Natural killer cell treated with Interleukin-12 subunit alpha and Interleukin-12 subunit beta and Interleukin-15 and Interleukin-18, amount 100 ng/mL, for 72 hours (primary cell): ENCODE measurements at regions not wholly inside any gene's neighbourhood (a gene's known extent, or its start where the extent isn't known, plus 50 kb on each side); places are given as distances from the start of the nearest gene placed in this dataset.

Source experiments
- ATAC-seq, 2 donors: fragments of 150-1000 bp; cut with Tn5 transposase in 1 of 2; sonication (Bioruptor Pico), chemical (Tn5 transposase) in 1 of 2; 2 replicates each; pipeline ENCODE4 v1.10.0; 2021
- DNase-seq: peaks from one replicate; pipeline ENCODE4 v3.0.0; 2022; ENCODE audit warnings: low spot score
- H3K27ac Mint-ChIP-seq, 2 donors: 1 replicate in 1 of 2; 2 replicates in 1 of 2; pipeline ENCODE4 v1.8.0; 2022; ENCODE audit warnings: mixed read lengths in 2 of 2, mild to moderate bottlenecking in 1 of 2, moderate library complexity in 1 of 2
- H3K27me3 Mint-ChIP-seq, 2 donors: 1 replicate in 1 of 2; 2 replicates in 1 of 2; pipeline ENCODE4 v1.8.0; 2022; ENCODE audit warnings: mixed read lengths in 2 of 2
- H3K36me3 Mint-ChIP-seq: one replicate; pipeline ENCODE4 v1.8.0; 2022; ENCODE audit warnings: mixed read lengths
- H3K4me1 Mint-ChIP-seq, 2 donors: 1 replicate in 1 of 2; 2 replicates in 1 of 2; pipeline ENCODE4 v1.8.0; 2022; ENCODE audit warnings: low read depth in 2 of 2, mixed read lengths in 2 of 2, mild to moderate bottlenecking in 1 of 2
- H3K4me3 Mint-ChIP-seq: one replicate; pipeline ENCODE4 v1.8.0; 2022; ENCODE audit warnings: mixed read lengths
- H3K9me3 Mint-ChIP-seq: 2 replicates; pipeline ENCODE4 v1.8.0; 2022; ENCODE audit warnings: mixed read lengths

GRCh38 chr20:4081421-4081820, 66.1 kb upstream of the RNF24 start:
- H3K9me3 Mint-ChIP-seq, result no peaks in the 10 kb centered on the region
- peaks cover 12% of the 10 kb centered on the region for H3K36me3 Mint-ChIP-seq
- H3K4me3 Mint-ChIP-seq, result peak overlapping the region; percentile 81
- peaks cover 37 to 51% of the 10 kb centered on the region in 2 donors for H3K4me1 Mint-ChIP-seq
- peaks cover 12 to 15% of the 10 kb centered on the region in 2 donors for H3K27me3 Mint-ChIP-seq
- H3K27ac Mint-ChIP-seq, result peak overlapping the region; percentile 84 to 88
- no peak for ATAC-seq
- no peak for DNase-seq

GRCh38 chr20:4076671-4077070, 61.3 kb upstream of the RNF24 start:
- no peak overlapping the region for H3K27ac Mint-ChIP-seq
- no peak overlapping the region for H3K4me3 Mint-ChIP-seq
- H3K4me1 Mint-ChIP-seq, result peaks cover 7 to 26% of the 10 kb centered on the region in 2 donors
- H3K36me3 Mint-ChIP-seq, result peaks cover 3% of the 10 kb centered on the region
- ATAC-seq (no peak), DNase-seq (no peak)
- H3K27me3 Mint-ChIP-seq, result peaks cover 12 to 23% of the 10 kb centered on the region in 2 donors
- H3K9me3 Mint-ChIP-seq, result no peaks in the 10 kb centered on the region

DNA sequence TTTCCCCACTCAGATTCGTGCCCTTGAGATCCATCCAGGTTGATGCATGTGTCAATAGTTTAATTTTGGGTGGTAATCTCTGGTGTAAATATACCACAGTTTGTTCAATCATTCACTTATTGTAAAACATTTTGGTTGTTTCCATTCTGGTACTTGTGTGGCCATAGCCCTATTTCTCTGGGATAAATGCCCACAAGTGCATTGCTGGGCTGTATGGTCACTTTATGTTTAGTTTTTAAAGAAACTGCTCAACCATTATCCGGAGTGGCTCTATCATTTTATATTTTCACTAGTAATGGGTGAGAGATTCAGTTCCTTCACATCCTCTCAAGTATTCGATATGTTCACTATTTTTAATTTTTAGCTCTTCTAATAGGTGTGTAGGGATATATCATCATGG, 60.7 kb upstream of the RNF24 start:
- Mint-ChIP-seq H3K4me1 (peaks cover 4 to 23% of the 10 kb centered on the region in 2 donors), H3K27ac (no peak overlapping the region), H3K9me3 (no peaks in the 10 kb centered on the region), H3K27me3 (peaks cover 12 to 23% of the 10 kb centered on the region in 2 donors), H3K36me3 (no peaks in the 10 kb centered on the region), H3K4me3 (no peak overlapping the region)
- DNase-seq, result no peak
- ATAC-seq, result no peak

GRCh38 chr20:4074877-4075455, 59.6 kb upstream of the RNF24 start:
- H3K36me3 Mint-ChIP-seq, result no peaks in the 10 kb centered on the region
- ATAC-seq, result no peak

GRCh38 chr20:4073852-4074741, 58.7 kb upstream of the RNF24 start:
- Mint-ChIP-seq H3K9me3 (no peaks in the 10 kb centered on the region), H3K27me3 (peaks cover 12 to 23% of the 10 kb centered on the region in 2 donors), H3K4me3 (no peak overlapping the region), H3K36me3 (no peaks in the 10 kb centered on the region), H3K27ac (peak overlapping the region; percentile 20 to 43), H3K4me1 (peaks cover 4 to 23% of the 10 kb centered on the region in 2 donors)
- ATAC-seq (no peak), DNase-seq (no peak)

More at GRCh38 chr20:4074877-4075455, 59.6 kb upstream of the RNF24 start:
- H3K4me3 Mint-ChIP-seq, result no peak overlapping the region
- H3K27me3 Mint-ChIP-seq, result peaks cover 12 to 23% of the 10 kb centered on the region in 2 donors
- DNase-seq, result no peak
- peaks cover 4 to 23% of the 10 kb centered on the region in 2 donors for H3K4me1 Mint-ChIP-seq
- H3K9me3 Mint-ChIP-seq, result no peaks in the 10 kb centered on the region
- H3K27ac Mint-ChIP-seq, result peak overlapping the region; percentile 20 to 43

DNA sequence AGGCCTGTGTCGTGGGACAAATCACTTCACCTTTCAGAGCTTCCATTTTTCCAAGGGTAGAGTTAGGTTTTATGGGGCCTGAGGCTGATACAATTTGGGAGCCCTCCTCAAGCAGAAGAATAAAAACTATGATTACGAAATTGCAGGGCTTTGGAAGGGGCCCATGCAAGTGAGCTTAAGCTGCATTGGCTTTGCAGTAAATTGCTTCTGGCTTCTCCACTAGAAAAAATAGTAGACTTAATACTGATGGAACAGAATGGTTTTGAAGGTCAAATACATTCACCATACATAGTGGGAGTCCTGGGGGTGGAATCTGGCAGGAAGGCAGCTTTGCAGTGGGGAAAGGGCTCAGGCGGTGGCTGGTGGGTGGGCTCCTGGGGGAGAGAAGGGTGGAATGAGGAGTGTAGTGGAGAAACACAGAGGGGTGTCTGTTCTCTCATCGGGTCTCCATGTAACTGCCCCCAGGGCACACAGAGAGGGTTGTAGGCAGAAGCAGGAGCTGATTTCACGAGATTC, 55.9 kb upstream of the RNF24 start:
- Mint-ChIP-seq H3K27ac (no peak overlapping the region), H3K27me3 (peaks cover 7% of the 10 kb centered on the region in 2 donors), H3K4me3 (no peak overlapping the region), H3K9me3 (no peaks in the 10 kb centered on the region), H3K4me1 (peaks cover 3 to 10% of the 10 kb centered on the region in 2 donors), H3K36me3 (no peaks in the 10 kb centered on the region)
- ATAC-seq (no peak), DNase-seq (no peak)

GRCh38 chr20:4070323-4071177, 55.2 kb upstream of the RNF24 start:
- Mint-ChIP-seq H3K27me3 (peaks cover 3 to 6% of the 10 kb centered on the region in 2 donors), H3K4me3 (no peak overlapping the region), H3K9me3 (no peaks in the 10 kb centered on the region), H3K27ac (no peak overlapping the region), H3K36me3 (no peaks in the 10 kb centered on the region), H3K4me1 (peaks cover 6 to 10% of the 10 kb centered on the region in 2 donors)
- DNase-seq (no peak), ATAC-seq (no peak)

- Mint-ChIP-seq H3K27ac (no peak overlapping the region), H3K4me1 (peaks cover 4 to 6% of the 10 kb centered on the region in 2 donors), H3K4me3 (no peak overlapping the region), H3K9me3 (no peaks in the 10 kb centered on the region), H3K27me3 (peaks cover 0 to 3% of the 10 kb centered on the region in 2 donors), H3K36me3 (no peaks in the 10 kb centered on the region)
- ATAC-seq (no peak), DNase-seq (no peak)
Observed at GRCh38 chr20:4069751-4070150, 54.4 kb upstream of the RNF24 start.

DNA sequence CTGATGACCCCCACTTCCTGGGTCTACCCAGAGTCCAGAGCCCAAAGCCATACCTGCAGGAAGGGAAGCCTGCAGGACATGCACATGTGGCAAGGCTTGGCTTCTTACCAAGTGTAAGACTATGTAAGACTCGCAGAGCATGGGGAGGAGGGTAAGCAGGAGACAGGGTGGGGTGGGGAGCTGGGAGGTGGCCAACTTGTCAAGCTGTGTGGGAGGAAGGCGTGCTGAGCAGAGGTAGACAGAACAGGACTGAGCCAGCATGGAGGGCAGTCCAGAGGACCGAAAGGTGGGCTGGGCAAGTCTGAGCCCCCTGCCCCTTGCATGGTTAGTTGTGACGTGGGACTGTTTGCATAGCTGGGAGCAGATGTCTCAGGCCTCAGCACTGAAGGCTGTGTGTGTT, 53.4 kb upstream of the RNF24 start:
- no peak overlapping the region for H3K4me3 Mint-ChIP-seq
- no peaks in the 10 kb centered on the region for H3K27me3 Mint-ChIP-seq
- no peak for ATAC-seq
- peaks cover 0 to 8% of the 10 kb centered on the region in 2 donors for H3K4me1 Mint-ChIP-seq
- H3K9me3 Mint-ChIP-seq, result no peaks in the 10 kb centered on the region
- no peak for DNase-seq
- H3K36me3 Mint-ChIP-seq, result no peaks in the 10 kb centered on the region
- H3K27ac Mint-ChIP-seq, result no peak overlapping the region

DNA sequence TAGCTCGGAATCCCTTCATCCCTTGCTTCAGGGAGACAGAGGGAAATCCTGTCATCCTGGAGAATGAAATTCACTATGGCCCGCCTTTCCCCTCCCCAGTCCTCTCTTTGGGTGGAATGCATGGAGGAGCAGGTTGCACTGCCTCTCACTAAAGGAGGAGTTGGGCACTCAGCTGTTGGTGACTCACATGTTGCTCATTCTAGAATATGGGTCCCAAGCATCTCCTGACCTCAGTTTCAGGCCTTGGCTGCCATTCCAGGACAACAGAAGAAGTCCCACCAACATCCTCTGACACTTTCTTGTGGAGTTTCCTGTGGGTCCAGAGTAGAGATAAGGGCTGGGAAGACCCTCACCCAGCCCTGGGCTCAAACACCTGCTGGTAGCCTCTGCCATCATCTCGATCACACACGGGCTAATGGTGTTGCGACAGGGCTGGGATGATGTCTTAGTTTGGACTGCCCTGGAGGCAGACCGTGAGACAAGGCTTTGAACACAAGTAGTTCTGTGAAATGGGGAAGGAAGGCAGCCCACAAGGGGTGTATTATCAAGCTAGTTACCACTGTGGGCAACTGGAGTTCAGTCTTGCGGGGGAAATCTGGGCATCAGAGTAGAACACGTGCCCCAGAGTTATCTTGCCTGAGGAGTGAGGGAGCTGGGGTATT, 52.4 kb upstream of the RNF24 start:
- Mint-ChIP-seq H3K4me3 (no peak overlapping the region), H3K27ac (peak overlapping the region in 1 of 2 donors; percentile 23), H3K27me3 (no peaks in the 10 kb centered on the region), H3K4me1 (peaks cover 0 to 13% of the 10 kb centered on the region in 2 donors), H3K9me3 (no peaks in the 10 kb centered on the region), H3K36me3 (no peaks in the 10 kb centered on the region)
- ATAC-seq (no peak), DNase-seq (no peak)

GRCh38 chr20:4066551-4066950, 51.2 kb upstream of the RNF24 start:
- DNase-seq (no peak), ATAC-seq (no peak)
- no peak overlapping the region for H3K4me3 Mint-ChIP-seq
- H3K36me3 Mint-ChIP-seq, result no peaks in the 10 kb centered on the region
- no peaks in the 10 kb centered on the region for H3K9me3 Mint-ChIP-seq
- H3K4me1 Mint-ChIP-seq, result peaks cover 5 to 13% of the 10 kb centered on the region in 2 donors
- H3K27me3 Mint-ChIP-seq, result no peaks in the 10 kb centered on the region
- H3K27ac Mint-ChIP-seq, result no peak overlapping the region

DNA sequence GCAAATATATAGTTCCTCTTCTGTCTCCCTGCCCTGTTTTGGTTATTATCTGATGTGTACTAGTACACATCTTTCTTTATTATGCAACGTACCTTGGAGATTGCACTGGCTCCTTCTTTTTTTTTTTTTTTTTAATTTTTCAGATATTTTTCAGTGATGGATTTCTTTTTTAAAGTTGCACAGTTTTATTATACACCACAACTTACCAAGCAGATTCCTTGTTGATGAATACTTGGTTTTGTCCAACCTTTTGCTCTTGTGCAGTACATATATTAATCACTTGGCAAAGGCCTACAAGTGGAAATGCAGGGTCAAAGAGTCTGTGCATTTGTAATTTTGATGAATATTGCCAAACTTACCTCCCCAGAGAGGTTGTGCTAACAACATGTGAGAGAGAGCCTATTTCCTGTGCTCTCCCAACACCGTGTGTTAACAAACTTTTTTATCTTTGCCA, 50.1 kb upstream of the RNF24 start:
- peak in 1 of 2 donors; percentile 29 for ATAC-seq

More for the DNA sequence above, 50.1 kb upstream of the RNF24 start:
- no peaks in the 10 kb centered on the region for H3K36me3 Mint-ChIP-seq
- H3K27ac Mint-ChIP-seq, result peak overlapping the region; percentile 41 to 59
- no peaks in the 10 kb centered on the region for H3K27me3 Mint-ChIP-seq
- H3K4me3 Mint-ChIP-seq, result peak overlapping the region; percentile 16
- peaks cover 5 to 13% of the 10 kb centered on the region in 2 donors for H3K4me1 Mint-ChIP-seq
- DNase-seq, result no peak
- no peaks in the 10 kb centered on the region for H3K9me3 Mint-ChIP-seq
